ENCODE measurements at regions not wholly inside any gene's neighbourhood (a gene's known extent, or its start where the extent isn't known, plus 50 kb on each side); places are given as distances from the start of the nearest gene placed in this dataset.

- intact Hi-C loops (cut with DNase I): no loop called here
- H3K27me3 ChIP-seq: peaks cover 0 to 3% (median 0%) of the 10 kb centered on the region in 7 donors
- no peak for ATAC-seq
- H3K4me1 ChIP-seq: no peaks in the 10 kb centered on the region
- WGBS, 2 donors: 90 to 97% methylated on average over 2 of the region's 2 CpGs
- no peak for TF ChIP-seq CTCF (IDR thresholded peaks at IDR 0.05)
- no peak overlapping the region for H3K27ac ChIP-seq
- H3K4me3 ChIP-seq: no peak overlapping the region
- H3K36me3 ChIP-seq: no peaks in the 10 kb centered on the region
- peaks cover 0 to 4% (median 0%) of the 10 kb centered on the region in 11 donors for H3K9me3 ChIP-seq
- DNase-seq: no peak
Observed at GRCh38 chr3:66703501-66703900, 202.7 kb upstream of the LRIG1 start.

- intact Hi-C loops (cut with DNase I): no loop called here
- no peak for DNase-seq
- Histone ChIP-seq H3K27ac (no peak overlapping the region), H3K4me3 (no peak overlapping the region), H3K36me3 (no peaks in the 10 kb centered on the region), H3K4me1 (no peaks in the 10 kb centered on the region), H3K9me3 (no peaks in the 10 kb centered on the region), H3K27me3 (no peaks in the 10 kb centered on the region)
- no peak for ATAC-seq
- WGBS, 2 donors: 84 to 90% methylated on average over 2 of the region's 2 CpGs
- no peak for TF ChIP-seq CTCF (IDR thresholded peaks at IDR 0.05)
Observed at GRCh38 chr3:66705076-66705475, 204.3 kb upstream of the LRIG1 start.

GRCh38 chr3:66706890-66707289 lies 206.1 kb upstream of the LRIG1 start:
- intact Hi-C loops (cut with DNase I): no loop called here
- DNase-seq (no peak), ATAC-seq (no peak)
- 83 to 85% methylated on average over 3 of the region's 3 CpGs for WGBS, 2 donors
- H3K9me3 ChIP-seq: no peaks in the 10 kb centered on the region
- H3K27ac ChIP-seq: no peak overlapping the region
- TF ChIP-seq CTCF (IDR thresholded peaks at IDR 0.05): no peak
- no peaks in the 10 kb centered on the region for H3K36me3 ChIP-seq
- H3K27me3 ChIP-seq: no peaks in the 10 kb centered on the region
- no peaks in the 10 kb centered on the region for H3K4me1 ChIP-seq
- H3K4me3 ChIP-seq: no peak overlapping the region

DNA sequence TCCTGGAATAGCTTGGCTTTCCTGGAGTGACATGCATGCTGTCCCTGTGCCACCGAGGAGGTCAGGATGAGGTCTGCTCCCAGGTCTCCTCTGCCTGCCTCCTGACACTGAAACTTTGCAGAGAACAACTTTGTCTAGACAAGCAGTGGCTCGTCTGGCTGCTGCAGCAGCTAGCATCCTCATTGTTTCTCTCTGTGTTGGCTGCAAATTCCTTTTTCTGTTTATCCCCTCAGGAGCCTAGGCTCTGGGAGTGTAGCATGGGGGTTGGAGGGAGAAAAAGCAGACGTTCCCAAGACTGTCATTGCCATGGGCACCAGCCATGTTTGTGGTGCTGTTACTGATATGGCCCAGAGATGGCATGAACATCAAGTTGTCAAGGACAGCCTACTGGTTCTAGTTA lies 208.7 kb upstream of the LRIG1 start:
- WGBS, 2 donors: 14 to 30% methylated on average over 3 of the region's 3 CpGs
- TF ChIP-seq CTCF (IDR thresholded peaks at IDR 0.05): no peak

GRCh38 chr3:66712210-66712609 lies 211.4 kb upstream of the LRIG1 start:
- ATAC-seq (no peak), DNase-seq (no peak)
- intact Hi-C loops (cut with DNase I): no loop called here
- Histone ChIP-seq H3K36me3 (no peaks in the 10 kb centered on the region), H3K9me3 (no peaks in the 10 kb centered on the region), H3K27me3 (no peaks in the 10 kb centered on the region), H3K27ac (no peak overlapping the region), H3K4me1 (no peaks in the 10 kb centered on the region), H3K4me3 (no peak overlapping the region)
- no peak for TF ChIP-seq CTCF (IDR thresholded peaks at IDR 0.05)
- 66 to 70% methylated on average over 4 of the region's 4 CpGs for WGBS, 2 donors

More for the DNA sequence above, 208.7 kb upstream of the LRIG1 start:
- Histone ChIP-seq H3K27me3 (no peaks in the 10 kb centered on the region), H3K4me3 (no peak overlapping the region), H3K36me3 (no peaks in the 10 kb centered on the region), H3K9me3 (no peaks in the 10 kb centered on the region), H3K4me1 (no peaks in the 10 kb centered on the region), H3K27ac (no peak overlapping the region)
- intact Hi-C loops (cut with DNase I): no loop called here
- ATAC-seq (no peak), DNase-seq (no peak)

Data from heart right ventricle (tissue), 16 donors.